HG02588 (cell line): ENCODE measurements at regions not wholly inside any gene's neighbourhood (a gene's known extent, or its start where the extent isn't known, plus 50 kb on each side); places are given as distances from the start of the nearest gene placed in this dataset.

ENCODE experiments used
- ATAC-seq: cut with Tn5 transposase; IDR thresholded peaks from one replicate; pipeline ENCODE4 v1.9.1; 2021; ENCODE audit warnings: mild to moderate bottlenecking, moderate library complexity; ENCODE audit not compliant: unreplicated experiment

DNA sequence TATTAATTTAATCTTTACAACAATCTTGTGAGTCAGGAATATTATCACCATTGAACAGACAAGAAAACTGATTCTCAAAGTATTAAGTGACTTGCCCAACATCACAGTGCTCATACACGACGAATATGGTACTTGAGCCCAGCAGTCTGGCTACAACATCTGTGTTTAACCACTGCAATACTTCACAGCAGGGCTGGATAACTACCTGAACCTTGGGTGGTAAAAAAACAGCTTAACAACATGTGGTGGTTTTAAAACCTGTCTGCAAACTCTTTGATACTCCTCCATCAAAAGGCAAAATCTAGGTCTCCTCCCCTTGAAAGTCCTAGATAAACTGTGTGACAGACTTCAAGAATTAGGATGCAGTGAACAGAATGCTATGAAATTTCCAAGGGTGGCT, 424.6 kb upstream of the CADM1 start:
- ATAC-seq, result no peak

DNA sequence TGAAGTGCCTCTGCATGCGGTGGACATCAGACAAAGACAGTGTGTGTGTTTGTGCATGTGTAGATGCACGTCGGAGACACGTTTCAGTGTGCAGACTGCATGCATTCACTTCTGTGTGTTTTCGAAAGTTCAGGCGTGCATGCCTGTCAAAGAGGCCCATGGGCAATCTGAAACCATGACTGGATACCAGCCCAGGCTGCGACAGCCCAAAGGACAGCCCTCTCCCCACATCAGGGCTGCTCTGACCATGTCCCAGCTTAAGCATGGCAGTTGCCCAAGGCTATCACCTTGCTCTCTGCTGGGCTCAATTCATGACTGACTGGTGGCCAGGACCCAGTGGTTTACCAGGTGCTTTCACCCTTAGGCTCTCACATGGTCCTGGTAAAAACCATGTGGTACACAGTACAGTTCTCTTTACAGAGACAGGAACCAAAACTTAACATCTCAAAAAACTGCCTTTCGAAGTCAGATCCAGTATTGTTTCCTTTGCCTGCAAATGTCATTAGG, 423.7 kb upstream of the CADM1 start:
- peak; percentile 41 for ATAC-seq

DNA sequence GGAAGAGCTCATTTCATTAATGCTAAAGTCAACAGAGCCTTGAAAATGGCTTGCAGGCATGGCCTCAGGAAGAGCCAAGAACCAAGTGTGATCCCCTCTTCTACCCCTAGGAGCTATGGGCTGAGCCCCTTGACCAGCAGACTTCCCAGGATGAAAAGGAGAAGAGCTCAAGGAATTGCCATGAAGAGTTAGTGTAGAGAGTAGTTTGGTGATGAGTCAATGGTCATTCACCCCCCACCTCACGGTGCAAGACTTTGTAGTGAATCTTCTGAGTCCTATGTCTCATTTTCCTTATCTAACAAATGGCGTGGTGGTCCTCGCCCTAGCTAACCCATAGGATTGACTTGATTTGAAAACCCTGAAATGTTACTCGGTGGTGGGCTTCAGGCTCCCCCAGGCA, 422.4 kb upstream of the CADM1 start:
- no peak for ATAC-seq

DNA sequence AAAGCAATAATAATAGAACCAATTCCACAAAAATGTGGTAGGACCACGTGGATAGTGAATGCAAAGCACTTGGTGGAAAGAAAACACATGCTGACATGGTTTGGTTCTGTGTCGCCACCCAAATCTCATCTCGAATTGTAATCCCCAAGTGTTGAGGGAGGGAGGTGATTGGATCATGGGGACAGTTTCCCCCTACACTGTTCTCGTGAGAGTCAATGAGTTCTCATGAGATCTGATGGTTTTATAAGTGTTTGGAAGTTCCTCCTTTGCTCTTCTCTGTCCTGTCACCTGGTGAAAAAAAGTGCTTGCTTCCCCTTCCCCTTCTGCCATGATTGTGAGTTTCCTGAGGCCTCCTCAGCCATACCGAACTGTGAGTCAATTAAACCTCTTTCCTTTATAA, 421.9 kb upstream of the CADM1 start:
- no peak for ATAC-seq

DNA sequence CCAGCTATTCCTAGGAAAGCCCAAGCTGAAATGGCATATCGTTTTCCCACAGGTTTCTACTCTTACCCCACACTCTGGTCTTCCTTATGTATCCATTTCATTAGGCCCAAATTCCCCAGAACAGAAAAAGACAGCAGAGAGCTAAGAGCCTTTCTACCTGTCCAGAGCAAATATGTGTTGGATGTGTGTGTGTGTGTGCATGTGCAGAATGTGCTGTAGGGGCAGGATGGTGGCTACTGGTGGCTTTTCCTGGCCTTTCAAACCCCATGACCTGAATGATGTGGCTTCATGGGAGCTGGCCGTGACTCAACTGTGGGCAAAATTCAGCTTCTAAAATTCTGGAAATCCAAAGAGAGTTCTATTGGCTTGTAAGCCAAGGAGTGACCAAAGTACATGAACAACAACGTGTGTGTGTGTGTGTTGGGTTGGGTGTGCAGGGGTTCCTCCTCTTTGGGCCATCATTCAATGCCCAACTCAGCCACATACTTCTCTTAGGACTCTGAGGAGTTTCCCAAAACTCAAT, 421.4 kb upstream of the CADM1 start:
- ATAC-seq, result no peak

DNA sequence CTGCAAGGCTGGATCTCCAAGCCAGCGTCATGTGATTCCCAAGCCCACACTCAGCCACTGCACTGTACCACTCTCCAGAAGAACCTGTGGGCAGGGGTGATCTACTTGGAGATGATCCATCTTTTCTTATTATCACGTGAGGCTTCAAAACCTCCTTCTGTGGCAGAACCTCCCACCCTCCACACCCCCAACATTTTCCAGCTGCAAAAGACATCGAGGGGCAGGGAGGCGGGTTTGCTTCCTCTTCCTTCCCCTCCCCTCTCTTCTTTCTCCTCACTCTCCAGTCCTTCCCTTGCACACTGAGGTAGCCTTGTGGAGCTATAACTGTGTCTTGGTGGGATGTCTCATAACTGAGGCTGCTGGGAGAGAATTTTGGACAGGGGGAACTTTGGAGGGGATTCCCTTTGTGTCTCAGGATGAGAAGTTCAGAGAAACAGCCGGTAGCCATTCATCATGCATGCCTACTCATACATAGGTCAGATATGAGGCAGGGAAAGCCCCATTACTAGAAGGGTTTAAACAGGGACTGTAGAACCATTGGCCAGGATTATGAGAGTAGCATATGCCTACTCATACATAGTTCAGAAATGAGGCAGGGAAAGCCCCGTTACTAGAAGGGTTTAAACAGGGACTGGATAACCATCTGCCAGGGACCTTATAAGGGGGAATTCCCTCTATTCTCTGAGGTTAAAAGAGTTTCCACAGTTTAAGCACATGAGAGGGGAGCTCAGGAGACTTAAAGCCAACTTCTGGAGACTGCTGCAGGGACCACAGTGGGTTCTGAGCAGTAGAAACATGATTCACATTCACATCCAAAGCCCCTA, 420.7 kb upstream of the CADM1 start:
- ATAC-seq, result peak; percentile 81

DNA sequence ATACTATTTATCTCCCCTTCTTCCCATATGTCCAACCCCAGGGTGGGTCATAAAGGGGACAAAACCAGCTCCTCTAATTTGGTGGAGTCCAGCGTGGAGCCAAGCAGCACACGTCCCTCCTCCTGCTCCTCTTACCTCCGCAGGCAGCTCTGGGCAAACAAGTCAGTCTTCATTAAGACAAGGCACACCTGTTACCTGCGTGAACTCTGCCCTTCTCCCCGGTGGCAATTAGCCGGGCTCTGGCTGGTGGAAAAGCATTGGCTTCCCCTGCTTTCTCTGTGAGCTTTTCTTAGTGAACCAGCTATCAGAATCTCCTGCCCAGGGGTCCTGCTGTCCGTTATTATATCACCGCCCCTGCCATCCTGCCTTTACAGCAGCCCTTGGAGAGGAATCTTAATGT, 418.7 kb upstream of the CADM1 start:
- ATAC-seq, result no peak

DNA sequence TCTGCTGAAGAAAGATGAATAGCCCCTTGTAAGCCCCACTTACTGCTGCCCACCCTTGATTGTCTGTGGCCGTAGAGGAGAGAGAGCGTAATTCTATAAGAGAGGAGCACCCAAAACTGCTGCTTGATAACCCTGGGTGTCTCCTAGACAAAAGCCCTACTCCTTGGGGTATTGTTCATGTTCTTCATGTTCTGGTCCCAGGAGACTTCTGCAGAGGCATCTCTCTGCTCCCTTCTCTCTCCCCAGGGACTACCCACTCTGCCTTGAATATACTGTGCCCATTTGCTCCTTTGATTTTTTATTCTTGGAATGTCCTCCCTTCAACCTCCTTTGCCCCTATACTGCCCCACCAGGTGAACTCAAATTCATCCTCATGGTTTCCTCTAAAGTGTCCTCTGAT, 417.8 kb upstream of the CADM1 start:
- no peak for ATAC-seq

DNA sequence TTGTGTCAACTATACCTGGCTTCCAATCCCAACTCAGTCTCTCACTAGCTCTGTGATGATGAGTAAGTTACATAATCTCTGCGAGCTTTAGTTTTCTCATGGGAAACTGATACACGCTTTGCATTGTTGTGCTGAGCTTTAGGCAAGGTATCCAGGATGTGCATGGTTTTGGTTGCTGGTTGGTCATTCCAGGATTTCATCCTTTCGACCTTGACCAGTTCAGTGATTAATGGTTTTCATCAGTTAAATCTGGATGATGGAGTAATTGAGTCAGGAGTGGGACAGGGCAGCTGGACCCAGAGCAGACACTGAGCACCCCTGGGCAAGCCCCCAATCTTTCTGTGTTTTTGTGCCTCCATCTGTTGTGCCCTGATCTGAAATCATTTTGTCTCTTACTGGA, 417.3 kb upstream of the CADM1 start:
- no peak for ATAC-seq

DNA sequence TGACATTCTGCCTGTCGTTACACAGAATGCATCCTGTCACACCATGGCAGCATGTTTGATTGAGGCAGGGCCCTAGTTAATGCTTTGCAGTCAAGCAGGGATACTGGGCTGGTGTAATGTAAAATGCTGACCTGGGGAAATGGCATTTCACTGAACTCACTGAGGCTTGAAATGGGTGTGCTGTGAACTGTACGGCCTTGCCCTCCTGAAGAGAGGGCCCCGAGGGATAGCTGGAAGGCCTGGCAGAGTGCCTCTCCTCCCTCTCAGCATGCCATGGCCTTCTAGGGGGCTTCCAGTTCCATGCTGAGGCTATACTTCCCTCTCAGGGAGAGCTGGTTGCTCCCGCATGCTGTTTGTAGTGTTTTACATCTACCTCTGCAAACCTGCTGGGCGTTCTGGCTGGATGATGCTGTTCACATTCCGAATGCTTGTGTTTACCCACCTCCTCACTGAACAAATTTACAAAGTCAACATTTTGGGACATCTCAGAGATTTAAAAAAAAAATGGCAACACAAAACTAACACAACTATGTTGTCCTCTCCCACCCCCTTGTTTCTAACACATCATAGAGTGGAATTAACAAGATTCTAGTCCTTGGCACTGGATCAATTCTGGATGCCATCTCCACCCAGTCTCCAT, 416.7 kb upstream of the CADM1 start:
- ATAC-seq, result no peak

DNA sequence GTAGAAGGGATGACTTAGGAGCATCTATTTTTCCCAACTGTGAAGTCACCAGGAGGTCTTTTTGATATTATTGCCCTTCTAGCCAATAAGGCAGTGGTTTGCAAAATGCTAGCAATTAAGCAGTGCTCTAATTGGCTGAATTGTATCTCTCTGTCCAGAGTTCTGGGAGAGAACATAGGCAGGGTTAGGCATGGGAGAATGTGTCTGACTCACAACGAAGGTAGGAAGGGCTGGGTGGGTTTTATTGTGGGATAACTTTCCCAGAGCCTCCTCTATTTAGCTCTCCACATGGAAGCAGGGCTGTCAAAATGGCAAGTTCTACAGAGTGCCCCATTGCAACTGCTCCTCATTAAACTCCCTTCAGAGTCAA, 415.9 kb upstream of the CADM1 start:
- ATAC-seq, result no peak

DNA sequence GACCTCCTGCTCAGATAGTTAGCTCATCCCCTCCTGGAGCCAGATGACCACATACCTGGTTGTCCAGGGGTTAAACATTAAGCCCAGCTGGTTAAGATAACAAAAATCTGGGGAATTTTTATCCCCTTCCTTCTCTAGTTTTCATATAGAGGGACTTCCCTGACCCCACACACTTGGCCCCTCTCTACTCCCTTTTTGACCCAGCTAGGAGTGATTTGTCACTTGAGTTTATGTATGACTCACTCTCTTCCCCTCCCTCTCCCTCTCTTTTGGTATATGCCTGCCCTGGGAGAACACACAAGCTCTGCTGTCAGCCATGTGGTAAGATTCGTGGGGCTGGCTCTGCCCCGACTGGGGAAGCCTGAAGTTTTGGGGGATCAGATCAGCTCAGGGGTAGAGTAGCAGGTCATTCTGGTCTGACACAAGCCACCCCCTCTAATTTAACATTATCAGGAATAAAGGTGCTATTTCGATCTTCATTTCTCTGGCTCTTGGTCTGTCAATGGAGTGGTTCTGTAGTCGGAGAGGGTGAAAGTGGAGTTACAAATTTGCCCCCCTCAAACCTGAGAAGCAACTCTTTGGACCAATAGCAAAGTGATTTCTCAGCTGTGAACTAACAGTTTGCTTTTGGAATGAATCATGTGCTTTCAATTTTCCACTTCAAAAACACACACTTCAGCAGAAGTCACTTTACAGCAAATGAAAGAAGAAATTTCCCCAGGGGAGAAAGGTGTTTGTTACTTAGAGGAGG, 415.3 kb upstream of the CADM1 start:
- peak; percentile 68 for ATAC-seq

DNA sequence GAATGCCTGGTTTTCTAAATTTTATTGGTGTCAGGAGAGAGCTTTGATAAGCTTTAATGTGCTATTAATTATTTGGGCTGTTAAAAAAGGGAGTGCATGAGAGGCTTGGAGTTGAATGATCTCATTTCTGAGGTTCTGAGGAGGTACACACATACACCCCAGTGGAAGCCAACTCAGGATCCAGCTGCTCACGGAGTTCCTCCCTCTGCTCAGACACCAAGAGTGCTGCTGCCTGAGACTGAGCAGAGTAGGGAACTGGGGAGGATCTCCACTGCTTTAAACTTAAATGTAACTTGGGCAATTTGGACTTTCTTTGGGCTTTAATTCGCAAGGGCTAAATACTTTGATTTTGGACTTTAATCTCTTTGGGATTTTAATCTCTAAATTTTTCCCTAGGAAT, 414.4 kb upstream of the CADM1 start:
- no peak for ATAC-seq

DNA sequence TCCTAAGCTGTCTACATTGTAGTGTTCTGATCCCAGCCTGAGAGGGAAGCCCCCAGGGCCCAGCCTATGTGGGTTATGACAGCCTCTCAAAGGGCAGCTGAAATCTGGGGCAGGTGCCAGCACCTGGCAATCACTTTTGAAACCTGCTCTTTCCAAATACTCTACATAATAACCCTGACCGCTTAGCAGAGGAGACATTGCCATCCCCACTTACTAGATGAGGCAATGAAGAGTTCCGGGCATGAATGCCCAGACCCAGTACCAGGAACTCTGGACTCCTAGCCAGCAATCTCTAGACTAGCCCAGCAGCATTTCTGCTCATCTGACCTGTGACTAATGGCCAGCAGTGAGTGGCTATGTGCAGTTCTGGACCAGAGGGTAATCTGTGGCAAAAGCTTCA, 412.4 kb upstream of the CADM1 start:
- no peak for ATAC-seq

DNA sequence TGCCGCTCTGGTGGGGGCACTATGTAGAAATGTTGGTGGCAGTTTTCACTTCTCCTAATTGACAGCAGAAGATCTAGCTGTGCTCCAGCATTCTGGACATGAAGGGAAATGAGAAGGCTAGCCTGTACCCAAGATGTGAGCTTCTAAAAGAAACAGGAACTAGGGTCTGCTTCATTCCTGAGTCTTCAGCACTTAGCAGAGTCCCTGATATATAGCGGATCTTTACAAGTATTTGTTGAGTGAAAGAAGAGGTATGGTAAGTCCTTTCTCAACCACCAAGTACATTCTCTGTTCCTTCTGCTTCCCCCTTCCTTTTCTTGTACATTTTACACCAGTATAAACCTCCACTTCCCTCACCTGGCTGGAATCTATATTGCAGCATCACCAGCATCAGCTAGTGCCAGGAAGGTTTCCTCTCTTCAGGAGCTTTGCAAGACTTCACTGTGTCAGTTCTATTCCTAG, 408.3 kb upstream of the CADM1 start:
- peak; percentile 51 for ATAC-seq

DNA sequence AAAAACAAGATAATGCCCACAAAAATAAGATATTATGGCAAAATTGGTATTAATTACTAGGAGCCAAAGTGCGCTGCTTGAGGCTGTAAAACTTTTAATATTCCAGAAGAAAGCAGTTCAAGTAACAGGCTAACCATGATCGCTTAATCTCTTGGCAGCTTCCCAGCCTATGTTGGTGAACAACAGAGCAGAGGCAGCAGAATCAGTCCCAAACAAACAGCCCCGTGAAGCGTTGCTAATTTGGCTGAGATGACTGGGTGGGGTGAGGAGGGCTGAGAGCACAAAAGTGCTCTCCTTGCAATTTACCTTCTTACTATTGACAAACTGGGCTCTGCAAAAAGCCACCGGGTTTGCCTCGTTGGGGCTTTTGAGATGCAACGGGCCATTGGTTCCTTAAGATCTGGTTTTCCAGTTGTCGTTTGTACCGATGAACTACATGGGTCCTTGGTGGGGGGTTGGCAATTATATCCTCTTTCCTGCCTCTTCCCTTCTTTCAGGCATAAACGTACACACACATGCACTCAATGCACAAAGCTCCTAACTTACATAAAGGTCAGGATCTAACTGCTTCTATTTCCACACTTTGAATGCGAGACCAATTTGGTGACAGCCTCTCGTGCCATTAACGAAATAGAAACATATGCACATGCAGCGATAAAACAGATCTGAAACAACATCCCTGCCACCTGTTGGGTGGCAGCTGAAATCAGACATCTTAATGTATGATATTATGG, 407.6 kb upstream of the CADM1 start:
- ATAC-seq, result no peak

DNA sequence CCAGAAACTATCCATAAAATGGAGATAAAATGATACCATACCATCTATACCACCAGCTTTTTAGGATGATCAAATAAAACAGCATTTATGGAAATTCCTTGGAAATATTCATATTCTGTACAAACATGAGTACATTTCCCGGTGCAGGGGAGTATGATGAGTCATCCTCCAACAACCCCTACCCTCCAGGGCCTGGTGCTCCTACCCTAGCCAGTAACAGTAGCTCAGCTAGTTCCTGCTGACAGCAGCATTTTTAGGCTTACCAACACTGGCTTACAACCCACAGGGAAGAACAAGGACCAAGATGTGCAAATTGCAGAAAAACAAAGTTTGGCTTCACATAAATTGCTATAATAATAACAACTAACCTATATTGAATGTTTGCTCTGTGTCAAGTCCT, 406.2 kb upstream of the CADM1 start:
- ATAC-seq, result no peak

DNA sequence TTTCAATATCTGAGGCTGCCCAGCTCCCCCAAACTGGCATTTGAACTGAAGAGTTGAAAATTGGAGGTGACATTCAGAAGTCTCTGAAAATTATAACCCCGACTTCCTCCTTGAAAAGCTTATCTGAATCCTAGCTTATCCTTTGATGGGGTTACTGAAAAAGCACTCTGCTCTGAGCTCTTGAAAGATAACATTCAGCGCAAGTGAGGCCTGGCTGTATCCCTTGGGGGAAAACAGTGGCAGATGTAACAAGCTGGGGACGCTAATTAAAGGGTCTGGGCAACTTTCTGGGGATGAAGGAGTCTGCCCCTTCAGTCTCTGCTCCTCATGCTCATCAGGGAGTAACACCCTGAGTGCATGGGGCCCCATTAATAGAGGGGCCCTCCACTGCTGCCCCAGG, 402.0 kb upstream of the CADM1 start:
- no peak for ATAC-seq

DNA sequence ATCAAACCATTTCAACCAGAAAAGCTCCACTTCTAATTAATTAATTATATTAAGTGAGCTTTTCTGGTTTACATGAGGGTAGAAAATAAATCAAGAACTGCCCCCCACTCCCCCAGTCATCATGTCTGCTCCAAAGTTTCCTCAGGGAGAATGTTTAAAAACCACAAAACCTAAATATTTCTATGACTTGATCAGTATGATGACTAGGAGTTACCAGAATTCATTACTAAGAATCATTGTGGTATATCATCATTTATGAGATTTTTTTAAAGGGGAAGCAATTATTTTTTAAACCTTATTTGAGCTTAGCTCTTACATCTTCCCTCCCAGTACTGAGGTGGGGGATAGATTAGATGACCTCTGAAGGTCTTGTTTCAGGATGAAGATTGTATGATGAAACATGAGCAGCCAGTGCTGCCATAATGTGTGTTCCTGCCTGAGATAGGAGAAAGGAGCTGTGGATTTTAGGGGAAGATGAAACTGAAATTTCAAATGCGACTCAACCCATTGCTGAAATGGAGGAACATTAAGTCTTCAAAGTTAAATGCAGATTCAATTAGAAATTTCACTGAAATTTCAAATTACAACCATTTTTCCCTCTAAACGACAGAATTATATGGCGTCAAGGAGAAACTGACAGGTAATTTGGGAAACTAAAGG, 401.3 kb upstream of the CADM1 start:
- no peak for ATAC-seq

DNA sequence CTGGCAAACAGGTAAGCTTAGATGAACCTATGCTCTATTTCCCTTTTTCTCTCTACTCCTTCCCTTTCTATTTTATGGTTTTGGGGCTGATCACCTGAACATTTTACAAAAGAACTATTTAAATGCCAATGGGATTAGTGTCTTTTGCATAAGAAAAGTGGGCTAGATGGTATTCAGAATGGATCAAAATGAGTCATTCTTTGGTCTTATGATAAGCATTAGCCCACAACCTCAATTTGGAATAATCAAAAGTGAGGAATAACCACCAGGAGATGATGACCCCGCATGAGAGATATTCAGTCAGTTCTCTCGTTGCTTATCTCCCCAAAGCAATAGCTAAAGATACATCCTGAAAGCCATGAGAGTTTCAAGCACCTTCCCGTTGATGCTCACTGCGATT, 399.0 kb upstream of the CADM1 start:
- no peak for ATAC-seq
